Stimulated activated CD4-positive, alpha-beta T cell treated with anti-CD3 and anti-CD28 coated beads, Interleukin-4, amount 100 ng/mL, for 48 hours (primary cell): ENCODE measurements at regions not wholly inside any gene's neighbourhood (a gene's known extent, or its start where the extent isn't known, plus 50 kb on each side); places are given as distances from the start of the nearest gene placed in this dataset.
"Not testable (repeated sequence)": the region's sequence is repeated elsewhere in the genome, so short reads cannot be mapped to it uniquely, and the experiment has no call there.

Source experiments
- DNase-seq, 2 donors: peaks; one replicate each; pipeline ENCODE4 v3.0.0-alpha.2; 2020; ENCODE audit warnings: low read depth in 2 of 2

DNA sequence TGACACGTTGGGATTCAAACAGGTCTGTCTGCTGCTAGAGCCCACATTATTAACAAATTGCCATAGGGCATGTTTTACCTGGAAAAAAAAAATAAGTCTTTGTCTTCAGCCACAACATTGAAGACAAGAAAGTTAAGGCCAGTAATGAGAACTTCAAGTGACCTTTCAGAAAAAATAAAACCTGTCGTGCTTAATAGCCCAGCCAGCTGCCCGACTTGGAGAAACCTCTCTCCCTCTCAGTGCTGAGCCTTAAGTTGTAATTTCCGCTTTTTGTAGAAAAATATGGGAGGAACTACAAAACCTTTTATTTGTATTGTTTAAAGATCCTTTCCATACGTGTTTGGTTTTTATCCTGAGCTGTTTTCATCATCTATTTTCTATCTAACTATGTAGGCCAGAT is 454.3 kb upstream of the SLITRK6 start:
- DNase-seq: not testable (repeated sequence)

DNA sequence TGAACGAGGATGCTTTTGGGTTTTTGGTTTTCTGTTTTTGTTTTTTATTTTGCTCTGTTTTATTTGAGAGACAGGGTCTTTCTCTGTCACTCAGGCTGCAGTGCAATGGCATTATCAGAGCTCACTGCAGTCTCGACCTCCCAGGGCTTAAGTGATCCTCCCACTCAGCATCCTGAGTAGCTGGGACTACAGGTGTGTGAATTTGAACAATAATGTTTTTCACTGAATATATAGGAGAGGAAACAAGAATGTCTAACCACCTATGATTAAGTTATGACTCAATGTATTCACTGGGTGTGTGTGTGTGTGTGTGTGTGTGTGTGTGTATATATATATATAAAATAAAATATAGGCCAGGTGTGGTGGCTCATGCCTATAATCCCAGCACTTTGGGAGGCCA is 456.6 kb upstream of the SLITRK6 start:
- DNase-seq: not testable (repeated sequence)

DNA sequence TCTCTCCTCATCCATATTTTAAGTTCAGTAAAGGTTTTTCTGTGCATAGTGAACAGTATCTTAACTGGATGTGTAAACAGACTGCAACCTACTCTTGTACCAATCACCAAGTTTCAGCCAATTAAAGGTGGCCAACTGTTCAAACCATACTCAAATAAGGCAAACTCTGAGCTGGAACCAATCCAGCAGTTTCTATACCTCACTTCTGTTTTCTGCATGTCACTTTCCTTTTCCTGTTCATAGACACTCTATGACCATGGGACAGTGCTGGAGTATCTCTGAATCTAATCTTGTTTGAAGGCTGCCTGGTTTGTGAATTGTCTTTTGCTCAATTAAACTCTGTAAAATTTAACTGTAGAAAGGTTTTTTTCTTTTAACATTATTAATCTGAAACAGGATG is 470.3 kb upstream of the SLITRK6 start:
- no peak for DNase-seq

DNA sequence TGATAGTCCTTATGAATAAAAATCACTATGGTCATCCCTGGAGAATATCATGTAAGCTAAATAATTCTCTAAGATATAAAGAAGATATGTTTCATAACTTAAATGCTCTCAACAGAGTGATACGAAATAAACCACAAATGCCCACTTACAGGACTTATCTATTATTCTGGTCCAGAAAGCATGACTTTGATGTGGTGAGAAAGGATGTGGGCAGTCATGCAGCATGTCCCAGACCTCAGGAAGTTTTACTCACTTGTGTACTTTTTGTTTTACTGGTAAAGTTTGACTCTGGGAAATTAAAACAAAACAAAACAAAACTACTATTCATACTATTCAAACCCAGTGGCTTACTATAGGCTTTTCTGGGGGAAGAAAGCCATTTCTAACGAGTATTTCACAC is 483.2 kb upstream of the SLITRK6 start:
- no peak for DNase-seq

DNA sequence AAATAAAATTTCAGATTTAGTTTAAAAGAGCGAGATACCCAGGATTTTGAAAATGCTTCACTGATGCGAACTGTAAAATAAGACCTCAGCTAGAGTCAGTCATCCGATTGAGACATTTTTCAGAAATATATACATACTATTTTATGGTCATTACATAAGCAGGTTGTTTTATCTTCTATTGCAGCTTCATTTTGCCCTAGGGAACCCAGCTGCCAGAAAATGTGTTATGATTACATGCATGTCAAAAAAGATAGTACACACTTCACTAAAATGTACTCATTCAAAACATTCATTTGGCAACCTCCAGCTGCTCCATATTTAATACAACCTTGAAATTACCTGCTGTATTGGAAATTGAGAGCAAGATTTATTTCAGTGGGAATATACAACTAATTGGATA is 483.8 kb upstream of the SLITRK6 start:
- DNase-seq: no peak

DNA sequence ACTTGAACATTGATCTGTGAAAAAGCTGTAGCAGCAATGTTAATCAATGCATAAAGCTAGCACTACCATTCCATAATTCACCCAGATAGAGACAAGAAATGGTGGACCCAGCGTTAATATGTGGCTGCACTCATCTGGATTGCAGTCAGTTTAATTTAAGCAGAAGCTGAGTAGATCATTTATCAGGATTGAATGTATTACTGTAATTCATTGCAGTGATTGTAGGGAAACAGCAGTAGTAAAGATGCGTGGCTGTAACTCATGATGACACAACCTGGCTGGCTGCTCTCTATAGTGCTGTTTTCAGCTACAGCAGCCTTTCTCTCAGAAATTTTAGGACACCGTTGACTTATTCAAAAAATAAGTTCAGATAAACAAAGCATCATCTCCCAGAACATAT is 499.5 kb upstream of the SLITRK6 start:
- DNase-seq: no peak

DNA sequence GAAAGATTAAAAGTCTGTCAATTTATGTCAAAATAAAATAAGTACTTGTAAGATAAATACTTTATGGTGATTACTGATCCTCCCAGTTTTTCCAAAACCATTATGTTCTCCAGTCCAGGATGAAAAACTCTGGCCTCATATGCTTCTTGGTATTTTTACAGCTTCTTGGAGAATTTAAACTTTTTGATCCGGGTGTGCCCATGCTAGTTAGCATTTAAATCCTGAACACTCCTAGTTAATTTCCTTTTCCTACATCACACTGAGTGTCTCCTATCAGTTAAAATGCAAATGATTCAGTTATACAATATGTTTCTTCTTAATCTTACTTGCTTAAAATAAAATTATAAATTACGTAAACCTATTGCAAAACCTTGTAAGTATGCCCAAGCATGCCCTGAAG is 499.9 kb upstream of the SLITRK6 start:
- DNase-seq: no peak

DNA sequence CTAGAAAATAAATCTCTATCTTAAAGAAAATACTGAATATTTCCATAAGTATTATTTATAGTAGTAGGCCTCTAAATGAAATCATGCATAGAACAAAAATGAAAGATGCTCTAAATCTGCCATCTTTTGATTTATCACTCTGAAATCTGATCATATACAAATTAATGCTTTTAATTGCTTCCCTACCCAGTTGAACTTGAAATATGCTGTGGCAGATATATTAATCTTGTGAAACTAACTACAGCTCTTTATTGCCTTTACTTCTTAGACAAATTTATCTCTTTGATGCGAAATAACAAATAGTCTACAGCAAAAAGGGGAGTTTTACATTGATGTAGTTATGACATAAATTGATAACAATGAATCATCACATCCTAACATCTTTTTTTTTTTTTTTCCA is 510.7 kb upstream of the SLITRK6 start:
- DNase-seq: no peak

DNA sequence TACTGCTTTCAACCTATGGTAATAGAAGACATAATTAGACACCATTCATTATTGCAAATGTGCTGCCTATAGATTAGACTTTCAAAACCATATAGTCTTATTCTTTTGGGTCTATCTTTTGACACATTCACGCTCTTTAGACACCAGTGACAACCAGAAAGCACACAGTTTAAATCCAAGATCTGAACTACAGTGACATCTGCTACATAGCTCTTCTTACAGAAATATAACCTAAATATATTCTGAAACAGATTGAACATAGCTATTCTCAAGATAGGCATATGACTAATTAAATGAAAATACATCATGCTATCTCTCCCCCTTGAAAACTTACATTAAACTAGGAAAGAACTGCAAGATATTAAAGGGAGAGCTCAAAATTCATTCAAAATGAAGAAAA is 514.2 kb upstream of the SLITRK6 start:
- no peak for DNase-seq

DNA sequence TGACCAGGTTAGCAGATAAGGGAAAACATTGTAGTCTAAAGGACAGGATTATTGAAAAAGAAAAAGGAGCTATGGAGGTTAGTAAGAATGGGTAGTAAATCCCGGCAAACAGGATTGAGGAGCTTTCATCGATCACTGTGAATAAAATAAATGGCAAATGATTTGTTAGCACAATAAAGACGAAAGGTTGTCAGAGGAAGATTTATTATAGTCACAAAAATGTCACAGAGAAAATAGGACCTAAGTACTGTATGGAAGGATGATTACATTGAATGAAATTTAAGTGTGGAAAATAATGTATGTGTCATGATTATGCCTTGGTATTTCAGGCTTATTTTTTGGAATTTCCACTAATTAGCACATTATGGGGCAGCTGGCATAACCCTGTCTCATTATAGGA is 519.2 kb upstream of the SLITRK6 start:
- DNase-seq: no peak

DNA sequence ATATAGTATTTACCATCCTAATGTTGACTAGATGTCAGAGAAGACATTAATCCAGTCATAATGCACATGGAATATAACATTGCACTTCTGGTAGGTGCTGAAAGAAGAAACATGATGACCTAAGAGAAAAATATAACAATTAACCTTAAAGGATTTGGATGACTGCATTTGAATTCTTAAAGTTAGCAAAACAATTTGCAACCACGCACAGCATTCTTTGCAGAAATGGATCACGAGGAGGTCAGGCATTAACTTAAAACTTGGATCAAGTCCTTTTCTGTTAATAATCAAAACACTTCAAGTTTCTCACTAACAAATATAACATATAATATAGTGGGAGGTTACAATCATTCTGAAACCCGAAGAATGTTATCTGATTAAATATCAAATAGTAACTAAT is 525.0 kb upstream of the SLITRK6 start:
- no peak for DNase-seq

DNA sequence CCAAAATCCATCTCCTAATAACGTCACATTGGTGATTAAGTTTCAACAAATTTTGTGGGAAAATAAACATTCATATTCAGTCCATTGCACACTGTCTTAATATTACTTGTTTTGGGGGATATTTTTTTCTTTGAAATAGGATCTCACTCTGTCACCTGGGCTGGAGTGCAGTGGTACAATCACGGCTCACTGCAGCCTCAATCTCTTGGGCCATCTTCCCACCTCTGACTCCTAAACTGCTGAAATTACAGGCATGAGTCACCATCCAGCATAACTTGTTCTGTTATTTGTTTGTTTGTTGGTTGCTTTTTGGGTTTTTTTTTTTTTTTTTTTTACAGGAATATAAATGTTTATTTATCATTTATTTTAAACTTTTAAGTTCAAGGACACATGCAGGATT is 556.1 kb upstream of the SLITRK6 start:
- no peak for DNase-seq

DNA sequence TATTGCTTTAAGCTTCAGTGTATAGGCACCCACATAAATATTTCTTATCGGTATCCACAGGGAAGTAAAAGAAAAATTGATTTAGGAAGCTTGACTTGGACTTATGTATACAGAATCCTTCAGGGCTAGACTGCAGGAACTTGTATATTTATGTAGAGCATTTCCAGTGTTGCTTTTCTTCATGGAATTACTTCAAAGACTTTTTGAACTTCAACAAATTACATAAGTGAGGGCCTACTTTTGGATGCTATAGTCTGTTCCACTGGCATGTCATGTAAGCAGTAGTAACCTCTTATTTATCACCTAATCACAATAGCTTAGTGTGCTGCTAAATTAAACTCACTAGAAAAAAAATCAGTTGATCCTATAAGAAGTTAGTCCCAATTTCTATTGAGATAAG is 557.9 kb upstream of the SLITRK6 start:
- no peak for DNase-seq

DNA sequence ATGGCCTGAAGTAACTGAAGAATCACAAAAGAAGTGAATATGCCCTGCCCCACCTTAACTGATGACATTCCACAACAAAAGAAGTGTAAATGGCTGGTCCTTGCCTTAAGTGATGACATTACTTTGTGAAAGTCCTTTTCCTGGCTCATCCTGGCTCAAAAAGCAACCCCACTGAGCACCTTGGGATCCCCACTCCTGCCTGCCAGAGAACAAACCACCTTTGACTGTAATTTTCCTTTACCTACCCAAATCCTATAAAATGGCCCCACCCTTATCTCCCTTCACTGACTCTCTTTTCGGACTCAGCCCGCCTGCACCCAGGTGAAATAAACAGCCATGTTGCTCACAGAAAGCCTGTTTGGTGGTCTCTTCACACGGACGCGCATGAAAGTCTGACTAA is 564.5 kb upstream of the SLITRK6 start:
- DNase-seq: not testable (repeated sequence)

DNA sequence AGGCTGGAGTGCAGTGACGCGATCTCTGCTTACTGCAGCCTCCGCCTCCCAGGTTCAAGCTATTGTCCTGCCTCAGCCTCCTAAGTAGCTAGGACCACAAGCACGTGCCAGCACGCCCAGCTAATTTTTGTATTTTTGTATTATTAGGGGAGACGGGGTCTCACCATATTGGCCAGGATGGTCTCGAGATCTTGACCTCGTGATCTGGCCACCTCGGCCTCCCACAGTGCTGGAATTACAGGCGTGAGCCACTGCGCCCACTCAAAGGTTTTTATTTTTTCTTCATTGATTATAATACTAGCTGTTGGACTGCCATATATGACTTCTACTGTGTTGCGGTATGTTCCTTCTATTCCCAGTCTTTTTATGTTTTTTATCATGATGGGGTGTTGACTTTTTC is 569.7 kb upstream of the SLITRK6 start:
- DNase-seq: no peak

DNA sequence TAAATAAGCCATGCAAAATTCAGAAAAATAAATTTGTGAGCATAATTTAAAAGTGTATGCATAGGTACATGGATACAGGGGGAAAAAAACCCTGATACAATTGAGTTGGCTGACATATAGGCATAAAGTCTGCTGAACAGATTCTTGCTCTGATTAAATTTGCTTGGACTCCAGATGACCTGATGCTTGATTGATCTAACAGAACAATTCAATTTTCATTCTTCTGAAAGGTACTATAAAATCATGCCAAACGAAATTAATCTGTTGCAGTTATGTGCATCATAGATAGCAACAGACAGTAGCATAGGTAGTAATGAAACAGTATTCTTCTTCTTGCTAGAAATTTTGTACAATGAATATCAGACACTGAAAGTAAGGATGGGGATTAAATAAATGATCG is 578.2 kb upstream of the SLITRK6 start:
- DNase-seq: no peak

DNA sequence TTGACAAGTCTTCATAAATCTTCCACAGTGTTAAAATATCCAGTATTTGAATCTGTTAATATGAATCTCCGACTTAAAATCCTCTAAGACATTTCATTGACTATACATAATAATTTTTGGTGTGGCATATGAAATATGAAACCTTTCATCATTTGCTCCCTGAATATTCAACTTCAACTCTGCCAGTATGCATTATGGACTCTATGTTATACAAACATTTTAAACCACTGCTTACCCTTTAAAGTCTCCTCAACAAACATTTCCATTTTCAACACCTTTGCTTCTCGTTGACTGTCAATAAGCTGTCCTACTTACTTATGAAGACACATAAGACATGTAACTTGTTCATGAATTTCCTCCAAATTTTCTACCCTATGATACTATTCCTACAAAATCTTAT is 579.4 kb upstream of the SLITRK6 start:
- no peak for DNase-seq

DNA sequence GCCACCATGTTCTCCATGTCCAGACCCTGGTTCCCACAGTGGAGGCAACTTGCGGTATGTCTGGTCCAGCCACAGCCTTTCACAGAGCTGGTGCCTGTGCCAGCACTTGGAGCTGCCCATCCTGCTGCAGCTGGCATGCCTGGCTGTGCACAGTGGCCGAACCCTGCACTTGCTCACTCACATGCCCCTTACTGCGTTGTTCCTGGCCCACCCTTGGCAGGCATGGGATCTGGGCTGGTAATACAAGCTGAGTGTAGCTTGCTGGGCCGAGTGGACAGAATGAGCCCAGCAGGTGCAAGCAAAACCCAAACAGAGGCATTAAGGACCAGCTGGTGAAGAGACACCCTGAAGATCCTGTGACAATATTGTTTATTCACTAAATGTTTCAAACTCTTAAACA is 583.9 kb upstream of the SLITRK6 start:
- no peak for DNase-seq

DNA sequence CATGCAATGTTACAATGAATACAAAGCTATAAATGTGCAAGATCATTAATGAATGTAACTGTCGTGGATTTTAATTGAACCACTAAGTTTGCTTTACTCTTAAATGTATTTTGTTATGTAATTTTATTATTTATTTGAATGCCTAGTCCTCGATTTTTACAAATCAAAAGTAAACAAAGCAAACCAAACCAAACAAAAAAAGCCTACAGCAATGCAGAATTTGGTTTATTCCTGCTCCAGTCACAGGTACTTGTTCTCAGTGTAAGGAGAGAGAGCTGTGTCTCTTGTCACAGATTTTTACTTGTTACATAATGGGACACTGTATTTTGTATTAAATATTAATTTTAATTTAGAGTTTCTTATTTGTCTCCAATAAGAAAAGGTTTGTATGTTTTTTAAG is 584.3 kb upstream of the SLITRK6 start:
- no peak for DNase-seq

DNA sequence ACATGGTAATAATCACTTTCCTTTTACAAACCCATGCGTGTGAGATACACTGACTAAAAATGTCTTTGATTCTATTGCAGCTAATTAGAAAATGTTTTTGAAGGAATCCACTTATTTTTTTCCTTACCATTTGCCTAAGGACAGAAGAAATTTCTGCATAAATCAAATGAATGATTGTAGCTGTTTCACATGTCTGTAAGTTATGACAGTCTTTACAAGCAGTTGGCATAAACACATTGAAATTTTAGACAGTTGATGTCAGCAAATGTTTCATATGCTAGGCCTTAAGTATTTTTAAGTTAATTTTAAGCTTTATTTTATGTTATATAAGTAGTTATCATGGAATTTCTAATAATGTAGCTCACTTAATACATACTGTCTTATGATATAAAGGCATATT is 598.4 kb upstream of the SLITRK6 start:
- DNase-seq: no peak

DNA sequence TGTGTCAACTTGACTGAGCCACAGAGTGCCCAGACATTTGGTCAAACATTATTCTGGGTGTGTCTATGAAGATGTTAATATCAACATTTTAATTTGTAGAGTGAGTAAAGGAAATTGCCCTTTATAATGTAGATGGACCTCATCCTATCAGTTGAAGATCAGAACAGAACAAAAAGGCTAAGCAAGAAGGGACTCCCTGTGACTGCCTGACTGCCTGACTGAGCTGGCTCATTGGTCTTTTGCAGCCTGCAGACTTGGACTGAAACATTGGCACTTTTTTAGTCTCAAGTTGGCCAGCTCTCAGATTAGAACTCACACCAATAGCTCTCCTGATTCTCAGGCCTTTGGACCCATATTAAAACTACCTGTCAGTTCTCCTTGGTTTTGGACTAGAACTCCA is 600.4 kb upstream of the SLITRK6 start:
- no peak for DNase-seq

DNA sequence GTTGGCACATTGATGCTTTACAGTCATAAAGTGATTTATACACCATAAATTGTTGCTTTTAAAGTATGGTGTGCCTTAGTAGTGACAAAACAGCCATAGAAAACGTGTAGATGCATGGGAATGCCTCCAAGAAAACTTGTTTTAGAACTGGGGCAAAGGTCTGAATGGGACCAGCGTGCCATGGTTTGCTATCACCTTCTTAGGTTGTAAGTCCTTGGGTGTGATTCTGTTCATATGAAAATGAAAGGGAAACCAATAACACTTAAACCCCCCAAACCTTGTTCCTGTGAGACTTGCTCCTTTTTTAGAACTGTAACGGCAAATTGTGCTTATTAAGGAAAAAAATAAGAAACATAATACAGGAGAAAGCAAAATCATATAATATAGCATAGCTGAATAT is 603.3 kb upstream of the SLITRK6 start:
- no peak for DNase-seq

DNA sequence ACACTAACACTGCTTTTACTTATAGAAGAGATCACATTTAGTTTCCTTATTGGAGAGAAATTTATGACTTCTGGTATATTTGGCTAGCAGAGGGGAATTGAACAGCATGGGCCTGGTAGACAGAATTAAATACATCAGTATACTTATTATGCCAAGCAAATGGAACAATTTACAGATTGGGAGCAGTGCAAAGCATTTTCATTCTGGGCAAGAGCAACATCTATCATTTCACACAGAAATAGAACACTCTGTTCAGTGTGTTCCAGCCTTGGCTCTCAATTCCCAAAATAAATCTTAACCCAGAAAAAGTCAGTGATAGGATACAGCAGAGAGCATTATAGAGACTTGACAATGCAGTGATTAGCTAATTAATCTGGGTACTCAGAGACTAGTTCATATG is 604.0 kb upstream of the SLITRK6 start:
- no peak for DNase-seq

DNA sequence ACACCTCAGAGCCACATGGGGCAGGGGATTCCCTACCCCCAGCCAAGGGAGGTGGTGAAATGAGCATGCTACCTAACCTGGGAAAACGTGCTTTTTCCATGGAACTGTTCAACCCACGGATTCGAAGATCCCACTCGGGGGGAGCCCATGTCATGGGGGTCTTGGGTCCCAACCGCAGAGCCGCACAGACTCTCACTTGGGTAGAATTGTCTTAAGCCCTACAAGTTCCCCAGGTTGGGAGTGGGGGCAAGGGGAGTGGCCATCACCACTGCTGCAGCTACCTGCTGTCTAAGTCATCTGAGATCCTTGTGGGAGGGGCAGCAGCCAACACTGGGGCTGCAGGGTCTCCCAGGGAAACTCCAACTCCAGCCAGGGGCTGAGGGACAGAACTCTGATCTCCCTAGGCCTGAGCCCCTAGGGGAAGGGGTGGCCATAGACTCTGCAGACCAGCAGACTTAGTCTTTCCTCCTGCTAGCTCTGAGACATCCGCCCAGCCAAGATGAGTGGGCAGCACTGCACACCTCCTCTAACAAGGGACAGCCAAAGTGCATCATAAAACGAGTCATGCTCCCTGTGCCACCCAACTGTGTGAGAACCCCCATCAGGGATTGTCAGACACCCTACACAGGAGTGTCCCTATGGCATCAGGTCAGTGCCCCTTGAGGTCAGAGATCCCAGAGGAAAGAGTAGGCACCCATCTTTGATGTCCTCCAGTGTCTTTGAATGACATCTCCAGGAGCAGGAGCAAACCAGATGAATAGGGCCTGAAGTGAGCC is 610.4 kb upstream of the SLITRK6 start:
- no peak for DNase-seq
